ENCODE measurements at regions not wholly inside any gene's neighbourhood (a gene's known extent, or its start where the extent isn't known, plus 50 kb on each side); places are given as distances from the start of the nearest gene placed in this dataset.

DNA sequence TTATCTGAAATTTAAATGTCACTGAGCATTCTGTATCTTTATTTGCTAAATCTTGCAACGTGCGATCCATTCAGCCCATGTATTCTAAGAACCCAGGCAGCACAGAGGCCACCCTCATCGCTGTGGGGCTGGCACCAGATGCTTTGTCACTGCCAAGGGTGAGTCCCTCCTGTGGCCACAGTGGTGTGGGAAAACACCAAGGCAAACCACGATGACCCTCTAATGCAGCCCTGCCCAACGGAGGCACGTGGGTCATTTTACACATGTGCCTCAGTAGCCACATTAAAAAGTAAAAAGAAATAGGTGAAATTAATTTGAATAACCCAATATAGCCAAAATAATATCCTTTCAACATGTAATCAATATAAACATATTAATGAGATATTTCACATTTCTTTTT, 221.7 kb downstream of the UNC5CL start:
- Histone ChIP-seq H3K4me3 (ENCODE audit: low read length) (no peak overlapping the region), H3K27ac (ENCODE audit: low read length) (no peak overlapping the region), H3K36me3 (ENCODE audit: control insufficient read depth, insufficient read depth, low read length) (no peaks in the 10 kb centered on the region), H3K27me3 (ENCODE audit: control insufficient read depth, insufficient read depth, low read length) (no peaks in the 10 kb centered on the region), H3K9me3 (ENCODE audit: control insufficient read depth, low read depth, low read length) (no peaks in the 10 kb centered on the region), H3K4me1 (ENCODE audit: control insufficient read depth, insufficient read depth, low read length) (no peaks in the 10 kb centered on the region)
- 92% methylated on average over 2 of the region's 6 CpGs for WGBS (ENCODE audit: insufficient coverage, low lambda C conversion rate)
- no peak for DNase-seq

DNA sequence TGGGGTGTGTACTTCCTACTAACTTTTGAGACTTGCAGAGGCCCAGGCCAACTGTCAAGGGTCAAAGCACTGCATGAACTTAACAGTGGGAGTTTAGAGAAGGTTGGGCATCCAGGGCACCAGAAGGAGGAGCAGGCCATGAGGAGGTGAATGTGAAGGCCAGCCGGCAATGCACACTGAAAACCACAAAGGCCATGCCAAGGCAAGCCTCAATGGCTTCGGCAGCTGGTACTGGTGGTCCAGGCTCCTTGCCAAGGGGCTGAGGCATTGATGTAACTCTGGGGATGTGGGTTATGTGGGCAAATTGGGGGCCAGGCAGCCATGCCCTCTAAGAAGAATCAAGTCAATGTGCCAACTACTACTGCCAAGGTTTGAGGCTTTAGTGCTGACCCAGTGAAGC, 222.4 kb downstream of the UNC5CL start:
- Histone ChIP-seq H3K9me3 (ENCODE audit: control insufficient read depth, low read depth, low read length) (no peaks in the 10 kb centered on the region), H3K27ac (ENCODE audit: low read length) (no peak overlapping the region), H3K4me3 (ENCODE audit: low read length) (no peak overlapping the region), H3K36me3 (ENCODE audit: control insufficient read depth, insufficient read depth, low read length) (no peaks in the 10 kb centered on the region), H3K27me3 (ENCODE audit: control insufficient read depth, insufficient read depth, low read length) (no peaks in the 10 kb centered on the region), H3K4me1 (ENCODE audit: control insufficient read depth, insufficient read depth, low read length) (no peaks in the 10 kb centered on the region)
- no peak for DNase-seq
- no CpG with 5 or more reads among the region's 2 CpGs for WGBS (ENCODE audit: insufficient coverage, low lambda C conversion rate)

DNA sequence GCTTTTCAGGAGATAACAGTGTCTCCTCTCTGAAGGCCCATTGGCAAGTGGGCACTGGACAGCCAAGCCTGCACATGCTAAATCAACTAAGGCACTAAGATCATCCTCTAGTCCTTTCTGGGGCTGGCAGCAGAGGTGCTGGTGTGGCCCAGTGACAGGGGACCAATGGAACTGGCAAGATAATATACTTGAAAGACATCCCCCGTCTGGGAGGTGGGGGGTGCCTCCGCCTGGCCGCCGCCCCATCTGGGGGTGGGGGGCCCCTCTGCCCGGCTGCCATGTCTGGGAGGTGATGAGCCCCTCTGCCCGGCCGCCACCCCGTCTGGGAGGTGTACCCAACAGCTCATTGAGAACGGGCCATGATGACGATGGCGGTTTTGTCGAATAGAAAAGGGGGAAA, 223.3 kb downstream of the UNC5CL start:
- no peak for DNase-seq
- Histone ChIP-seq H3K4me3 (ENCODE audit: low read length) (no peak overlapping the region), H3K36me3 (ENCODE audit: control insufficient read depth, insufficient read depth, low read length) (no peaks in the 10 kb centered on the region), H3K4me1 (ENCODE audit: control insufficient read depth, insufficient read depth, low read length) (no peaks in the 10 kb centered on the region), H3K27me3 (ENCODE audit: control insufficient read depth, insufficient read depth, low read length) (no peaks in the 10 kb centered on the region), H3K27ac (ENCODE audit: low read length) (no peak overlapping the region), H3K9me3 (ENCODE audit: control insufficient read depth, low read depth, low read length) (no peaks in the 10 kb centered on the region)
- WGBS (ENCODE audit: insufficient coverage, low lambda C conversion rate), result no CpG with 5 or more reads among the region's 12 CpGs

DNA sequence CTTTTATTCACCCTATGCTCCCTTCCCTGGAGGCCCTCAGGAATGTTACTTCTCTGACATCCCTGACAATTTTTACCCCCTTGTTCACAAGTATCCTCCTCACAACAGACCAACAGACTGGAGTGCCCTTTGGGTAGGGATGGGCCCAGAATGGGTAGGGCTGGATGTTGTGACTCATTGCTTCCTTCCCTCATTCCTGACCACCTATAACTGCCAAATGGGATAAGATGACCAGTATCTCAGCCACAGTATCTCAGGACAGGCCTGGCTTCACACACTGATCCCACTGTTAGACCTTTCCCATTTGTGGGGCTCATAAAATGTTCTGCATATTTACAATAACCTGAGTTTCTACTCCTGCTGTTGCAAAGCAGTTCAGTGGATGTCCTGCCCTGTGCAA, 223.0 kb upstream of the LRFN2 start:
- no peak for DNase-seq
- Histone ChIP-seq H3K4me1 (ENCODE audit: control insufficient read depth, insufficient read depth, low read length) (no peaks in the 10 kb centered on the region), H3K9me3 (ENCODE audit: control insufficient read depth, low read depth, low read length) (no peaks in the 10 kb centered on the region), H3K4me3 (ENCODE audit: low read length) (no peak overlapping the region), H3K27me3 (ENCODE audit: control insufficient read depth, insufficient read depth, low read length) (no peaks in the 10 kb centered on the region), H3K27ac (ENCODE audit: low read length) (no peak overlapping the region), H3K36me3 (ENCODE audit: control insufficient read depth, insufficient read depth, low read length) (no peaks in the 10 kb centered on the region)

DNA sequence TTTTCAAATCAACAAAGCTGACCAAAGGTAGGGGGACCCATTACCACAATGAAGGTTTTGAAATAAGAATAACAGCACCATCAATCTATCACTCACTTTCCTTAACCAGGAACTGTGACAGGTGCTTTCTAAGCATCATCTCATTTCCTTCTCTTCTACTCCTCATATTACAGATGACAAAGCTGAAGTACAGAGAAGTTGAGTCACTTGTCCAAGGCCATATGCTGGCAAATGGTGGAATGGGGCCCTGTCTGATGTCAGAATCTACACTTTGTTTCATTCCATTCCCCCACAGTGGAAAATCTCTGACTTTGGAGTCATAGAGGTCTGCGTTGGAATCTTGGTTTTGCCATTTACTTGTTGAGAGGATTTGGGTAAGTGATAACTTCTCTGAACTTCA, 222.5 kb upstream of the LRFN2 start:
- DNase-seq, result no peak
- H3K4me3 ChIP-seq (ENCODE audit: low read length), result no peak overlapping the region
- H3K36me3 ChIP-seq (ENCODE audit: control insufficient read depth, insufficient read depth, low read length), result no peaks in the 10 kb centered on the region
- no peaks in the 10 kb centered on the region for H3K9me3 ChIP-seq (ENCODE audit: control insufficient read depth, low read depth, low read length)
- WGBS (ENCODE audit: insufficient coverage, low lambda C conversion rate), result no CpG with 5 or more reads among the region's 1 CpG
- no peaks in the 10 kb centered on the region for H3K27me3 ChIP-seq (ENCODE audit: control insufficient read depth, insufficient read depth, low read length)
- H3K4me1 ChIP-seq (ENCODE audit: control insufficient read depth, insufficient read depth, low read length), result no peaks in the 10 kb centered on the region
- H3K27ac ChIP-seq (ENCODE audit: low read length), result no peak overlapping the region

DNA sequence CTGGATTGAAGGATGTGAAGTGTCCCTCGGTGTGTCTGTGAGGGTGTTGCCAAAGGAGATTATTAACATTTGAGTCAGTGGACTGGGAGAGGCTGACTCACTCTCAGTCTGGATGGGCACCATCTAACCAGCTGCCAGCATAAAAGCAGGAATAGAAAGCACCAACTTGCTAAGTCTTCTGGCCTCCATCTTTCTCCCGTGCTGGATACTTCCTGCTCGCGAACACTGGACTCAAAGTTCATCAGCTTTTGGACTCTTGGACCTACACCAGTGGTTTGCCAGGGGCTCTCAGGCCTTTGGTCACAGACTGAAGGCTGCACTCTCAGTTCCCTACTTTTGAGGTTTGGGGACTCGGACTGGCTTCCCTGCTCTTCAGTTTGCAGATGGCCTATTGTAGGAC, 220.3 kb upstream of the LRFN2 start:
- no CpG with 5 or more reads among the region's 5 CpGs for WGBS (ENCODE audit: insufficient coverage, low lambda C conversion rate)
- Histone ChIP-seq H3K4me1 (ENCODE audit: control insufficient read depth, insufficient read depth, low read length) (no peaks in the 10 kb centered on the region), H3K36me3 (ENCODE audit: control insufficient read depth, insufficient read depth, low read length) (no peaks in the 10 kb centered on the region), H3K27me3 (ENCODE audit: control insufficient read depth, insufficient read depth, low read length) (no peaks in the 10 kb centered on the region), H3K9me3 (ENCODE audit: control insufficient read depth, low read depth, low read length) (no peaks in the 10 kb centered on the region), H3K27ac (ENCODE audit: low read length) (no peak overlapping the region), H3K4me3 (ENCODE audit: low read length) (no peak overlapping the region)
- peak in 1 of 2 donors; percentile 43 for DNase-seq

DNA sequence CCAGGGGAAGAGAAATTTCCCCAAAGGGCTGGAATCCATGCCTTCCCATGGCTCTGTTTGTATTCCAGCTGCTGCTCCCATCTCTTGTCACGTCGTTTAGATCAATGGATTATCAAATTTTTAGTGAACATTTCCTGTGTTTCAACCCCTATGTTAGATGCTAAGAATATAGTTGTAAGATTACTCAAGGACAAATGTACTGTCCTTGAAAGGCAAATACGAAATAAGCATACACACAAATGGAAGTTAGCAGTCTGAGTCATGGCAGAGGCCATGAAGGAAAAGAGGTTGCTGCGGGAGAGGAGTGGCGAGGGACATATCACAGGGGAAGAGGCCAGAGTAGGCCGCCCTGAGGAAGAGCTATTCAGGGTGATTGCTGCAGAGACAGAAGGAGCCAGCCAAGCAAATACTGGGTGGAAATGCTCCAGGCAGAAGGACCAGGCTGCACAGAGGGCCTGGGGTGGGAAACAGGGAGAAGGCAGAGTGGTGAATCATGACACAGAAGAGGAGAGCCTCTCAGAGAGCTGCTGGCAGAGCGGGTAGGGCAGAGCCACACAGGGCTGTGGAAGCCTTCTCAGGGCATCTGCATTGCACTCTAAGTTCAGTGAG, 219.2 kb upstream of the LRFN2 start:
- Histone ChIP-seq H3K4me3 (ENCODE audit: low read length) (no peak overlapping the region), H3K27ac (ENCODE audit: low read length) (no peak overlapping the region), H3K36me3 (ENCODE audit: control insufficient read depth, insufficient read depth, low read length) (no peaks in the 10 kb centered on the region), H3K4me1 (ENCODE audit: control insufficient read depth, insufficient read depth, low read length) (no peaks in the 10 kb centered on the region), H3K9me3 (ENCODE audit: control insufficient read depth, low read depth, low read length) (no peaks in the 10 kb centered on the region), H3K27me3 (ENCODE audit: control insufficient read depth, insufficient read depth, low read length) (no peaks in the 10 kb centered on the region)
- 94% methylated on average over 3 of the region's 7 CpGs for WGBS (ENCODE audit: insufficient coverage, low lambda C conversion rate)
- no peak for DNase-seq

DNA sequence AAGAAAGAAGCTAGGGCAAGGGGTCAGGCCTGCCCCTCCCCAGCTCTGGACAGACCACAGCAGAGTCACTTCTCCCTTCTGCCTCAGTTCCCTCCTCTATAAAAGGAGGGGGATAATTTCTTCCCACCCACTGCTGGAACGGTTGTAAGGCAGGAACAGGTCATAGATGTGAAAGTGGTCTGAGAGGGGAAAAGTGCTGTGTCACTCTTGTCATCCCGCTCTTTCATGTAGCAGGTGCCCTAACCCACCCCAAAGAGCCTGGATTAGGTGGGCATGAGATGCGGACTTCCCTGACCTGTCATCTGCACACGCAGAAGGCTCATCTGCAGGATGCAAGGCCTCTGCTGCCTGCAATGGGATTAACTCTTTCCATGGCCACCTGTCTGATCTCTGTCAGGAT, 218.2 kb upstream of the LRFN2 start:
- H3K36me3 ChIP-seq (ENCODE audit: control insufficient read depth, insufficient read depth, low read length), result no peaks in the 10 kb centered on the region
- DNase-seq, result no peak
- WGBS (ENCODE audit: insufficient coverage, low lambda C conversion rate), result no CpG with 5 or more reads among the region's 4 CpGs
- no peak overlapping the region for H3K4me3 ChIP-seq (ENCODE audit: low read length)
- no peaks in the 10 kb centered on the region for H3K9me3 ChIP-seq (ENCODE audit: control insufficient read depth, low read depth, low read length)
- H3K27ac ChIP-seq (ENCODE audit: low read length), result no peak overlapping the region
- H3K4me1 ChIP-seq (ENCODE audit: control insufficient read depth, insufficient read depth, low read length), result no peaks in the 10 kb centered on the region
- H3K27me3 ChIP-seq (ENCODE audit: control insufficient read depth, insufficient read depth, low read length), result no peaks in the 10 kb centered on the region

DNA sequence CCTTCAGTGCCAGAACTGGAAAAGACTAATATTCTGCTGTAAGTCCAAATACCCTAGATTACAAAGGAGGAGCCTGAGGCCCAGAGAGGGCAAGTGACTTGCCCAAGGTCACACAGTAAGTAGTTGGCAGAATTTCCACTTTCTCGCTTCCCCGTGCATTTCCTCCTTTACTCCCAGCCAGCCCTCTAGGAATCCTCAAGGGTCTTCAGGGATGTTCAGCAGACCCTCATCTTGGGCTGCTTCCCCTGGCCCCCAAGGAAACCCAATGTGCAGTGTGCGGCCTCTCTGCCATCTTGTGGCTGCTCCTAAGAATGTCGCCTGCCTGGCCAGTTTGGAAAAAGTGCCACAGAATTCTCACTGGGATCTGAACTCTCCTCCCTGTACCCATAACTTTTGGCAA, 217.7 kb upstream of the LRFN2 start:
- no peak overlapping the region for H3K27ac ChIP-seq (ENCODE audit: low read length)
- no peaks in the 10 kb centered on the region for H3K27me3 ChIP-seq (ENCODE audit: control insufficient read depth, insufficient read depth, low read length)

DNA sequence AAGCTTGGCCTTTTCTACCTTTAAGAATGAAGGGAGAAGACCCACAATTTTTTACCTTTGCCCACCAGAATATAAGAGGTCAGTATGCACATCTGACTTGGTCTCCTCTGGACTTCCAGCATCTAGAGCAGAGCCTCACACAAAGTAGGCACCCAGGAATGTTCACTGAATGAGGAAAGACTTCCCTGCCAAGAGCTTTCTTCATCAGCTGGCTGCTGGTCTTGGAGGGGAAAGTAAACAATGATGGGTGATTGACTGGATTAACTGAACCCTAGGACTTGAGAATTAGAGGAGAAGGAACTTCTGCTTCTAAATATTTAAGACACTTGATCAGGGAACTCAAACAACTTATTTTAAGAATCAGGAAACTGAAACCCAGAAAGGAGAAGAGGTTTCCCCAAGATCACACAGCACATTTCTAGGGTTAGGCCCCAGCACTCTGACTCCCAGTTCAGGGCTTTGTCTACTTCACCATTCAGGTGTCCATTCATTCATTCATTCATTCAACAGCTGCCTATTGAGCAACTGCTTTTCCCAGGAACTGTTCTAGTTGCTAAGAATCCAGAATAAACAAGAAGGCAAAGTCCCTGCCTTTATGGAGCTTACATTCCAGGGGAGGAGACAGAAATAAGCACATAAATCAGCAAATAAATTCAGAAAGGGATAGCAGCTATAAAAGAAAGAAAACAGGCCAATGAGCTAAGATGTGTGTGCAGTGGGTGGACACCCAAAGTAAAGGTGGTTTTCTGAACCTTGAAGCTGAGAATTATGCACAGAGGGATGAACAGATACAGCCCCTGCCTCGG, 216.9 kb upstream of the LRFN2 start:
- Histone ChIP-seq H3K27me3 (ENCODE audit: control insufficient read depth, insufficient read depth, low read length) (peaks cover 2% of the 10 kb centered on the region), H3K4me1 (ENCODE audit: control insufficient read depth, insufficient read depth, low read length) (no peaks in the 10 kb centered on the region), H3K27ac (ENCODE audit: low read length) (no peak overlapping the region), H3K4me3 (ENCODE audit: low read length) (no peak overlapping the region), H3K36me3 (ENCODE audit: control insufficient read depth, insufficient read depth, low read length) (no peaks in the 10 kb centered on the region), H3K9me3 (ENCODE audit: control insufficient read depth, low read depth, low read length) (no peaks in the 10 kb centered on the region)
- WGBS (ENCODE audit: insufficient coverage, low lambda C conversion rate), result 100% methylated on average over 1 of the region's 1 CpG
- no peak for DNase-seq

More for the DNA sequence above, 217.7 kb upstream of the LRFN2 start:
- H3K9me3 ChIP-seq (ENCODE audit: control insufficient read depth, low read depth, low read length), result no peaks in the 10 kb centered on the region
- no peak for DNase-seq
- WGBS (ENCODE audit: insufficient coverage, low lambda C conversion rate), result no CpG with 5 or more reads among the region's 4 CpGs
- no peaks in the 10 kb centered on the region for H3K4me1 ChIP-seq (ENCODE audit: control insufficient read depth, insufficient read depth, low read length)
- H3K4me3 ChIP-seq (ENCODE audit: low read length), result no peak overlapping the region
- H3K36me3 ChIP-seq (ENCODE audit: control insufficient read depth, insufficient read depth, low read length), result no peaks in the 10 kb centered on the region

DNA sequence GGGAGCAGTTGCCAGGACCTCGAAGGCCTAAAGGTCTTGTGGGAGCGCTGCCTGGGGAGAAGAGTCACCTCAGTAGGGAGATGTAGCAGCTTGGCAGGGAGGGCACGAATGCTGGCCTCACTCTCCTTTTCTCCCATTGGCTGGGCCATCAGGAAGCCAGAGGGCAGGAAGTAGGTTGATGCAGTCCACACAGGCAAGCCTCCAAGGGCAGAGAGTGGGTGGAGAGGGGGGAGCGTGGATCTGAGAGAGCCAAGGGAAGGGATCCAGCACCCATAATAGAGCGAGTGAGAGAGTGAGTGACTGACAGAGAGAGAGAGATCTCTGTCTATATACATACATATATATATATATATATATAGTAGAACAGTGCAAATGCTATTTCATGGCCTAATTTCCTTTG, 215.3 kb upstream of the LRFN2 start:
- H3K27ac ChIP-seq (ENCODE audit: low read length), result no peak overlapping the region
- H3K4me1 ChIP-seq (ENCODE audit: control insufficient read depth, insufficient read depth, low read length), result no peaks in the 10 kb centered on the region
- no peaks in the 10 kb centered on the region for H3K9me3 ChIP-seq (ENCODE audit: control insufficient read depth, low read depth, low read length)
- no peak for DNase-seq
- H3K27me3 ChIP-seq (ENCODE audit: control insufficient read depth, insufficient read depth, low read length), result peaks cover 4% of the 10 kb centered on the region
- H3K4me3 ChIP-seq (ENCODE audit: low read length), result no peak overlapping the region
- no CpG with 5 or more reads among the region's 5 CpGs for WGBS (ENCODE audit: insufficient coverage, low lambda C conversion rate)
- H3K36me3 ChIP-seq (ENCODE audit: control insufficient read depth, insufficient read depth, low read length), result no peaks in the 10 kb centered on the region
